ENCODE measurements at regions not wholly inside any gene's neighbourhood (a gene's known extent, or its start where the extent isn't known, plus 50 kb on each side); places are given as distances from the start of the nearest gene placed in this dataset.
"Not testable (repeated sequence)": the region's sequence is repeated elsewhere in the genome, so short reads cannot be mapped to it uniquely, and the experiment has no call there.

GRCh38 chr15:56806148-56806536 lies 72.8 kb upstream of the ZNF280D start:
- DNase-seq = no peak

DNA sequence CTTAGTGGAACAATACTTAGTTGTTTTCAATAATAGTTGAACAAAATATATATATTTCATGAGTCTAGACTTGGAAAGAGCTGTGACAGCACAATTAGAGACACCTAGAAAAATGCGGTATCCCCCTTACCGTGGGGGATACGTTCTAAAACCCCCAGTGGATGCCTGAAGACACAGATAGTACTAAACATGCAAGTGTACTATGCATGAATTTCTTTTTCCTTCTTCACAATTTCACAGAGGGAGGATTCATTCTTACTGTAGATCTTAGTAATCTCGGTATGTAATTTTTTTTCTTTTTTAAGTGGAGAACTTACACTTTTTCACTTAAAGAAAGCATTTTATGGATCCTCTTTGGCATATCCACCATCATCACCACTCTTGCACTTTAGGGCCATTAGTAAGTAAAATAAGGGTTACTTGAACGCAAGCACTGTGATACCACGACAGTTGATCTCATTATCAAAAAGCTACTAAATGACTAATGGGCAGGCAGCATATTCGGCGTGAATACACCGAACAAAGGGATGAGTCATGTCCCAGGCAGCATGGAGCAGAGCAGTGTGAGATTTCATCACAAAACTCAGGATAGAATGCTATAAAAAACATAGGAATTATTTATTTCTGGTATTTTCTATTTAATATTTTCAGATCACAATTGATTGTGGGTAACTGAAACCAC lies 72.3 kb upstream of the ZNF280D start:
- DNase-seq = no peak

GRCh38 chr15:56804938-56805337 lies 71.6 kb upstream of the ZNF280D start:
- no peak for DNase-seq

DNA sequence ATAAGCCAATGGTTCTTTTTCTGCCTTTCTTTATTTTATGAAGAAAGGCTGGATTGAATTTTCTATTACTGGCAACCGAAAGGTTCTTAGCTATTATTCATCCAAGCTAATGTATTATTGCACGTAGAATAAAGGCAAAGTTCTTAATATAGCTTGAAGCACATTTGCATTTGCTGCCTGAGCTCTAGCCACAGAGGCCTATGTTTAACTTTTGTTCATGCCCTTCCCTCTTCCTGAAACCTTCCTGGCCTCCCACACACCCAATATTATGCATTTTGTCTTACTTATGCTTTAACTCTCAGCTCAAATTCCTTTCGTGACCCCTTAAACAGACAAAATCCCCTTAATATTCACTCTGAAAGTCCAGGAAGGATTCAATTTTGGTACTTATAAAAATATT lies 71.0 kb upstream of the ZNF280D start:
- no peak for DNase-seq

DNA sequence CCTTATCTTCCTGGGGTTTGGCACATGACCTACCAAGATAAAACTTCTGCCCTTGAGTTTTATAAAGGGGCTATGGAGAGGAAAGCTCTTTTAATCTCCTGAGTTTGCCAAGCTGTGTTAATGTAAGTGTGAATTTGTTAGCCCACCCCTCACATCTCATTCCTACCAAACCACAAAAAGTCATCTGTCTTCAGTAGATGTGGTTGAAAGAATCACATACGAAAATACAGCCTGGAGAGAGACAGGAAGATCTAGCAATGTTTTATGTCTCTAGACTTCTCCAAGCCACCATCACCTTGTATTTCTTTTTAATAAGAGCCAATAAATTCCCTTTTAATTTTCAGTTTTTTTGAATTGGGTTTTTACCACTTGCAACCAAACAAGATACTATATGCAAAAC lies 68.9 kb upstream of the ZNF280D start:
- no peak for DNase-seq

DNA sequence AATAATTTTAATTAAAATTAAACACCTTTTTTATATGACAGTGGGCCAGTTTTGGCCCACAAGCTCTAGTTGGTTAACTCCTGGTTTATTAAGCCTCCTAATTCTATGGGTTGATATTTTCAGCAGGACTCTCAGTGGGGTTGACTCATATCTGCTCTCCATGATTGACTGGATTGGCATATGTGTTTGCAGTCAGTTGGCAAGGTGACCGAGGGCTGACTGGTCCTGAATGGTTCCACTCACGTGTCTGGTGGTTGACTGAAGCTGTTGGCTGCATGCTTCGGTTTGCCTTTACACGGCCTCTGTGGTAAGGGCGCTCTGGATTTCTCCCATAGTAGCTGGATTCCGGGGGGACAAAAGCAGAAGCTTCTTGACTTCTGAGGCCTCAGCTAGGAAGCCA lies 65.3 kb upstream of the ZNF280D start:
- no peak for DNase-seq

- DNase-seq = no peak
Measured at GRCh38 chr15:56797720-56798275, 64.5 kb upstream of the ZNF280D start.

DNA sequence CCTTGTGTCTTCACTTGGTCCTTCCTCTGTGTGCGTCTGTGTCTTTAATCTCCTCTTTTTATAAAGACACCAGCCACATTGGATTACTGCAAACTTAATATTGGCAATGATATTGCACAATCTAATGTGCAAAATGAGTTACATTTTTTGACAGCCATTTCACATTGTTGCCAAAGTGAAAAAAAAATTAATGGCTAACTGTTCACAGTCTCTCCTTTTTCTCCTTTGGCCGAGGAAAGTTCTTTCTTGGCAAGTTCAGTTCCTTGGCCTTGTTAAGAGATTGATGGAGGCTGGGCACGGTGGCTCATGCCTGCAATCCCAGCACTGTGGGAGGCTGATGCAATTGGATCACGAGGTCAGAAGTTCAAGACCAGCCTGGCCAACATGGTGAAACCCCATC lies 62.2 kb upstream of the ZNF280D start:
- DNase-seq = no peak

GRCh38 chr15:56794553-56795329 lies 61.4 kb upstream of the ZNF280D start:
- DNase-seq = no peak

DNA sequence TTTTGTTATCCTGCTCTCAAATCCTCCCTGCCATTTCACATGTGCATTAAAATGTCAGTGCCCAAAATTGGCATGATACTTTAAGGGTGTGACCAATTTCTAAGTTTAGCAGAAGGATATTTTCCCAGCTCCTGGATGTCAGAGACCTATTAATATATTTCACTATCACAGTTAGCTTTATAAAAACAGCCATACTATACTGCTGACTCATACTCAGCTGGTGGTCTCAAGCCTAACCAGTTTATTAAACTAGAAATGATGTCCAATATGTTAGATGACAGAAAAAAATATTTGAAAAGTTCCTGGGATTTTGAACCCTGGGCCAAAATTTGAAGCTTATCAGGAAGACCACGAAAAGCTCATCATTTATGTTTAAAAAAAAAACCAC lies 60.9 kb upstream of the ZNF280D start:
- no peak for DNase-seq

DNA sequence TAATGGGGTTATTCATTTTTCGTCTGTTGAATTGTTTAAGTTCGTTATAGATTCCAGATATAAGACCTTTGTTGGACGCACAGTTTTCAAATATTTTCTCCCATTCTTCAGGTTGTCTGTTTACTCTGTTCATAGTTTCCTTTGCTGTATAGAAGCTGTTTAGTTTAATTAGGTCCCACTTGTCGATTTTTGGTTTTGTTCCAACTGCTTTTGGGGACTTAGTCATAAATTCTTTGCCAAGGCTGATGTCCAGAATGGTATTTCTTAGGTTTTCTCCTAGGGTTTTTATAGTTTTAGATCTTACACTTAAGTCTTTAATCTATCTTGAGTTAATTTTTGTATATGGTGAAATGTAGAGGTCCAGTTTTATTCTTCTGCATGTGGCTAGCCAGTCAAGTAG lies 58.9 kb upstream of the ZNF280D start:
- no peak for DNase-seq

- DNase-seq = not testable (repeated sequence)
Measured at GRCh38 chr15:56791521-56791920, 58.2 kb upstream of the ZNF280D start.

DNA sequence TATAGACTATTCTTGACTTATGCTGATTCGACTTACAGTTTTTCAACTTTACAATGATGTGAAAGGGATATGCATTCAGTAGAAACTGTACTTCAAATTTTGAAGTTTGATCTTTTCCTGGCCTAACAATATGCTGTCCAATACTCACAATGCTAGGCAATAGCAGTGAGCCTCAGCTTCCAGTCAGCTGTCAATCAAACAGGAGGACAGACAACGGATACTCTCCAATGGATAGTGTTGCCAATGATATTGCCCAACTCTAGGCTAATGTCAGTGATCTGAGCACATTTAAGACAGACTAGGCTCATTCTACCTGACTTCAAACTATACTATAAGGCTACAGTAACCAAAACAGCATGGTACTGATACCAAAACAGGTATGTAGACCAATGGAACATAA lies 55.0 kb upstream of the ZNF280D start:
- DNase-seq = no peak

DNA sequence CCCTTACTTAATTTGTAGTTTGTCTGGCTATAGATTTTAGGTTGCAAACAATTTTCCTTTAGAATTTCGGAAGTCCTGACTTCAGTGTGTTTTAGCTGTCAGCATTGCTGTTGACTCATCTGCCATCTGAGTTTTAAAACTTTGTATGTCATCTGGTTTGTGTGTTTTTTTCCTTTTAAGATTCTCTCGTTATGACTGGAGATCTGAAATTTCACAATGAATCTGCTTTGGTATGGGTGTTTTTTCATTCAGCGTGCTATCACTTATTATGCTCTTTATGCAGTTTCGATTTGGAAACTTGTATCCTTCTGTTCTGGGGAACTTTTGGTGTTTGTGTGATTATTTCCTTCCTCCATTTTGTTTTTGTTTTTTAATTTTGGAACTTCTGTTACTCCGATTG lies 53.7 kb upstream of the ZNF280D start:
- DNase-seq = no peak

- DNase-seq = no peak
Measured at GRCh38 chr15:56783857-56784661, 50.8 kb upstream of the ZNF280D start.

GRCh38 chr15:56783156-56783856 lies 50.0 kb upstream of the ZNF280D start:
- DNase-seq = no peak
